ENCODE measurements at regions not wholly inside any gene's neighbourhood (a gene's known extent, or its start where the extent isn't known, plus 50 kb on each side); places are given as distances from the start of the nearest gene placed in this dataset.

- TF ChIP-seq CTCF (conservative IDR thresholded peaks at IDR 0.05; ENCODE audit: low read depth, low read length) (no peak), EZH2 (IDR thresholded peaks at IDR 0.05; ENCODE audit: borderline replicate concordance, low read depth, low read length, poor library complexity, severe bottlenecking) (no peak)
Measured at GRCh38 chr9:79382458-79382857, 189.3 kb upstream of the TLE4 start.

Measured in A673 (cell line).